ENCODE measurements at regions not wholly inside any gene's neighbourhood (a gene's known extent, or its start where the extent isn't known, plus 50 kb on each side); places are given as distances from the start of the nearest gene placed in this dataset.

DNA sequence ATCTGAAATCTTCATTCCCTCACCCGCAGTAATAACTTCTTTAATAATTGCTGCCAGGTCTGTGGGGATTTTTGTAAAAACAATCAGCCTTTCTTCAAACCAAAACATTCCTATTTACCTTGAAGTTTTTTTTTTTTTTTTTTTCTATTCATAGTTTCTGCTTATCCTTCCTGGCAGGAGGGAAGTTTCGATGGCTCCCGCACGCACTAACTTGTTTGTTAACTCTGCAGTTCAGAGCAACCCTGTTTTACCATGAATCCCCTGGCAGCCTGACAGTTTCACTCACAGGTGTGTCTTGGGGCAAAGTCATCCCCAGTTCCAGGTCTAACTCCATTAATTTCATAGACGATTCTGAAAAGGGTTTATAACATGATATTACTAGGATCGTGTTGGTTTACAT lies 149.3 kb downstream of the KLF6 start:
- TF ChIP-seq FOXP2 (optimal IDR thresholded peaks at IDR 0.05; ENCODE audit: borderline replicate concordance, extremely low read depth, extremely low read length, insufficient read depth), result no peak
- TF ChIP-seq, protein P1, sequence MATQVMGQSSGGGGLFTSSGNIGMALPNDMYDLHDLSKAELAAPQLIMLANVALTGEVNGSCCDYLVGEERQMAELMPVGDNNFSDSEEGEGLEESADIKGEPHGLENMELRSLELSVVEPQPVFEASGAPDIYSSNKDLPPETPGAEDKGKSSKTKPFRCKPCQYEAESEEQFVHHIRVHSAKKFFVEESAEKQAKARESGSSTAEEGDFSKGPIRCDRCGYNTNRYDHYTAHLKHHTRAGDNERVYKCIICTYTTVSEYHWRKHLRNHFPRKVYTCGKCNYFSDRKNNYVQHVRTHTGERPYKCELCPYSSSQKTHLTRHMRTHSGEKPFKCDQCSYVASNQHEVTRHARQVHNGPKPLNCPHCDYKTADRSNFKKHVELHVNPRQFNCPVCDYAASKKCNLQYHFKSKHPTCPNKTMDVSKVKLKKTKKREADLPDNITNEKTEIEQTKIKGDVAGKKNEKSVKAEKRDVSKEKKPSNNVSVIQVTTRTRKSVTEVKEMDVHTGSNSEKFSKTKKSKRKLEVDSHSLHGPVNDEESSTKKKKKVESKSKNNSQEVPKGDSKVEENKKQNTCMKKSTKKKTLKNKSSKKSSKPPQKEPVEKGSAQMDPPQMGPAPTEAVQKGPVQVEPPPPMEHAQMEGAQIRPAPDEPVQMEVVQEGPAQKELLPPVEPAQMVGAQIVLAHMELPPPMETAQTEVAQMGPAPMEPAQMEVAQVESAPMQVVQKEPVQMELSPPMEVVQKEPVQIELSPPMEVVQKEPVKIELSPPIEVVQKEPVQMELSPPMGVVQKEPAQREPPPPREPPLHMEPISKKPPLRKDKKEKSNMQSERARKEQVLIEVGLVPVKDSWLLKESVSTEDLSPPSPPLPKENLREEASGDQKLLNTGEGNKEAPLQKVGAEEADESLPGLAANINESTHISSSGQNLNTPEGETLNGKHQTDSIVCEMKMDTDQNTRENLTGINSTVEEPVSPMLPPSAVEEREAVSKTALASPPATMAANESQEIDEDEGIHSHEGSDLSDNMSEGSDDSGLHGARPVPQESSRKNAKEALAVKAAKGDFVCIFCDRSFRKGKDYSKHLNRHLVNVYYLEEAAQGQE (IDR thresholded peaks at IDR 0.05; ENCODE audit: insufficient read depth in 1 of 2, low read depth in 2 of 2, low read length in 2 of 2), result no peak
- no peak for TF ChIP-seq POLR2AphosphoS5 (IDR thresholded peaks at IDR 0.05; ENCODE audit: low read depth, low read length)
- TF ChIP-seq TAF1 (IDR thresholded peaks at IDR 0.05; ENCODE audit: borderline replicate concordance, insufficient read depth, low read length), result no peak
- no peak for TF ChIP-seq SIN3A (IDR thresholded peaks at IDR 0.05; ENCODE audit: borderline replicate concordance, insufficient read depth, low read length)

DNA sequence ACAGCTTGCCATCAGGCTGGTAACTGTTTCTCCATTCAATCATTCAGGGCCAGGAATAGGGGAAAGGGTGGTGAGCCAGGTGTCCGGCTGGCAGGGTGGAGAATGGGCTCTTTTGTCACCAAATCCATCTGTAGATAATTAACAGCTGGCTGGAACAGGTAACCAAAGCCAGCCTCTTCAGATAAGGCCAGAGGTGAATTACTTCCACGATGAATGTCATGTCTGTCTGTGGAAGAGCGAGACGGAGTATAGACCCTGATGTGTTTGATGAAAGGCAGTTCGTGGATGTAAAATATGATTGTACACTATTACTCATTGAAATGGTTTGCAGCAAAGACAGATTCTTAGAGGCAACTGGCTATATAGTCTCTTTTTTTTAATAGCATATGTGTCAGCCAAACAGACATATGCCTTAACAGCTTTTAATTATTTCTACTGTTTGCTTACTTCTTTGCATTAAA lies 149.8 kb downstream of the KLF6 start:
- TF ChIP-seq POLR2AphosphoS5 (IDR thresholded peaks at IDR 0.05; ENCODE audit: low read depth, low read length) (no peak), TAF1 (IDR thresholded peaks at IDR 0.05; ENCODE audit: borderline replicate concordance, insufficient read depth, low read length) (no peak), SIN3A (IDR thresholded peaks at IDR 0.05; ENCODE audit: borderline replicate concordance, insufficient read depth, low read length) (no peak), FOXP2 (optimal IDR thresholded peaks at IDR 0.05; ENCODE audit: borderline replicate concordance, extremely low read depth, extremely low read length, insufficient read depth) (no peak)
- TF ChIP-seq, protein P1 (IDR thresholded peaks at IDR 0.05; ENCODE audit: insufficient read depth in 1 of 2, low read depth in 2 of 2, low read length in 2 of 2), result no peak

DNA sequence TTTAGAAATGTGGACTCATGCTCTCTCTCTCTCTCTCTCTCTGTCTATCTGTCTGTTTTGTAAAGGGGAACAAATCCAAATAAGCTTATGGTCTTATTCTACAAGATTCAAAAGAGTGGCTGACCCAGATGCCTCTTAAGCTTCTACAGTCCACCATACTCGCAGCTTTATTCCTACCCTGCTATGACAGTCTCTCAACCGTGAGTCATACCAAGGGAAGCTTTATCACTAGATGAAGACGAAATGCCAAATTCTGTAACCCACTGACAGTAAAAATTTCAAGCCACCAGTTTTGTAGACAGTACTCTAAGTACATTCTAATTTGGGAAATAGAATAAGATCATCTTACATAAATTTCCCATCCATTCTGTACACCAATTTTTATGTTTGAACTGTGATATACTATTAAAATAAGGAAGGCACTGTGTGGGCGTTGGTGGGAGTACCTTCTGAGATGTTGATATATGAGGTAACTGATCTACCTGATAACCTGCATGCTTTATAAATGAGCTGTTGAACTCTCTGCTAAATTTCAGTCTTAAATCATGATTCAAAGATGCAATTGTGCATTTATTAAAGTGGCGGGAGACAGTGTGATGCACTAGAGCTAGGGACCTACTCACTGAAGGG lies 153.2 kb downstream of the KLF6 start:
- no peak for TF ChIP-seq SIN3A (IDR thresholded peaks at IDR 0.05; ENCODE audit: borderline replicate concordance, insufficient read depth, low read length)
- no peak for TF ChIP-seq FOXP2 (optimal IDR thresholded peaks at IDR 0.05; ENCODE audit: borderline replicate concordance, extremely low read depth, extremely low read length, insufficient read depth)
- TF ChIP-seq TAF1 (IDR thresholded peaks at IDR 0.05; ENCODE audit: borderline replicate concordance, insufficient read depth, low read length), result no peak
- TF ChIP-seq, protein P1 (IDR thresholded peaks at IDR 0.05; ENCODE audit: insufficient read depth in 1 of 2, low read depth in 2 of 2, low read length in 2 of 2), result no peak
- TF ChIP-seq POLR2AphosphoS5 (IDR thresholded peaks at IDR 0.05; ENCODE audit: low read depth, low read length), result no peak

DNA sequence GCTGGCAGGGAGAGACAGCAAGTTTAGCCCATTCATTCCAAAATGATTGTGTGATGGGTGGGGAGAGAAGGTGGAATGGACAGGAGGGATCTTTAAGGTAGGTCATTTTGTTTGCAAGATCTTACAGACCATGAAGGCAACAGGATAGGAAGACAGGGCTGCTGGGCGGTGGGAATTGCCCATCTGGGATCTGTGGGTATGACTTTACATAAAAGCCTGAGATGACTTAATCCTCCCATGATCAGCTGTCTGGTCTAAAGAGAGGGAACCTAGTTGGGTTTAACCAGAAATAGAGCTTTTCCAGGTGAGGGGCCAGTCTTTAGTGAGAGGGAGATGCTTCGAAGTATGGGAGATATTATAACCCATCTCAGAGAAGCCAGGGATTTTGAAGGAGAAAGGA lies 153.7 kb downstream of the KLF6 start:
- no peak for TF ChIP-seq SIN3A (IDR thresholded peaks at IDR 0.05; ENCODE audit: borderline replicate concordance, insufficient read depth, low read length)
- TF ChIP-seq POLR2AphosphoS5 (IDR thresholded peaks at IDR 0.05; ENCODE audit: low read depth, low read length), result no peak
- TF ChIP-seq FOXP2 (optimal IDR thresholded peaks at IDR 0.05; ENCODE audit: borderline replicate concordance, extremely low read depth, extremely low read length, insufficient read depth), result no peak
- TF ChIP-seq, protein P1 (IDR thresholded peaks at IDR 0.05; ENCODE audit: insufficient read depth in 1 of 2, low read depth in 2 of 2, low read length in 2 of 2), result no peak
- TF ChIP-seq TAF1 (IDR thresholded peaks at IDR 0.05; ENCODE audit: borderline replicate concordance, insufficient read depth, low read length), result no peak
